Pancreas (tissue), 10 donors: ENCODE measurements at regions not wholly inside any gene's neighbourhood (a gene's known extent, or its start where the extent isn't known, plus 50 kb on each side); places are given as distances from the start of the nearest gene placed in this dataset.

ENCODE experiments used
- ATAC-seq, 4 donors: fragments of 200-7000 bp; cut with Tn5 transposase; one replicate each; pipeline versions ENCODE4 v1.8.0 to v1.9.1; 2020; ENCODE audit warnings: mild to moderate bottlenecking in 4 of 4, moderate library complexity in 4 of 4
- DNase-seq, 6 donors: peaks; one replicate each; pipeline ENCODE4 v3.0.0-alpha.2; 2020
- FAIRE-seq: peaks from 2 replicates; lab custom pipeline; 2012; peaks lifted over from hg19 to GRCh38; lab: Jason Lieb, UNC
- H3K27ac ChIP-seq, 4 donors: fragments of 200-600 bp; sonication (generic); 1 replicate in 3 of 4; 2 replicates in 1 of 4; pipeline versions ENCODE4 v1.5.0 to v1.8.0; 2020
- H3K27me3 ChIP-seq, 4 donors: fragments of 200-600 bp; one replicate each; pipeline ENCODE4 v1.8.0; 2021
- H3K36me3 ChIP-seq, 3 donors: fragments of 200-600 bp; sonication (generic) in 1 of 3; one replicate each; pipeline versions ENCODE4 v1.5.0 to v1.8.0; 2020 to 2021
- H3K4me1 ChIP-seq, 3 donors: fragments of 200-600 bp; one replicate each; pipeline ENCODE4 v1.8.0; 2021
- H3K4me3 ChIP-seq, 4 donors: fragments of 200-600 bp; sonication (generic) in 2 of 4; one replicate each; pipeline versions ENCODE4 v1.5.0 to v1.8.0; 2020 to 2021
- H3K9me3 ChIP-seq, 4 donors: fragments of 200-600 bp; one replicate each; pipeline ENCODE4 v1.8.0; 2021
- WGBS, 2 donors: extraction: QIAGEN DNeasy Blood & Tissue Kit; methylation state at CpG; one replicate each; pipeline ENCODE4 v1.1.7; 2013; 5-methylcytosine and 5-hydroxymethylcytosine counted together
- intact Hi-C, 3 donors: fragments of 100-400 bp; cut with DNase I; formaldehyde crosslinking; loops; one replicate each; pipeline versions ENCODE4 v1.11.1 to v1.14.2; 2022
- TF ChIP-seq, protein P1 (sequence below), 4 donors: fragments of 200-600 bp; sonication (generic) in 3 of 4; IDR thresholded peaks; one replicate each; pipeline versions ENCODE4 v1.5.0 to v1.8.0; 2021; ENCODE audit warnings: antibody characterized with exemption in 4 of 4
- donor health status: healthy with polysubstance abuse.
- donor health status: DM: no; HTN: no; CAD: no; lungs with moderate emphysema.
- donor health status: DM: no; HTN: no; CAD: no.
- donor health status: control.
- donor health status: control.
- donor health status: Bipolar disorder and iron deficiency.
- donor health status: DM: yes; HTN: yes; CAD: no.
- donor health status: DM: no; HTN: no; CAD: no.
- donor health status: DM: no; HTN: no; CAD: no.
- donor health status: DM: yes; HTN: yes; CAD: no.

DNA sequence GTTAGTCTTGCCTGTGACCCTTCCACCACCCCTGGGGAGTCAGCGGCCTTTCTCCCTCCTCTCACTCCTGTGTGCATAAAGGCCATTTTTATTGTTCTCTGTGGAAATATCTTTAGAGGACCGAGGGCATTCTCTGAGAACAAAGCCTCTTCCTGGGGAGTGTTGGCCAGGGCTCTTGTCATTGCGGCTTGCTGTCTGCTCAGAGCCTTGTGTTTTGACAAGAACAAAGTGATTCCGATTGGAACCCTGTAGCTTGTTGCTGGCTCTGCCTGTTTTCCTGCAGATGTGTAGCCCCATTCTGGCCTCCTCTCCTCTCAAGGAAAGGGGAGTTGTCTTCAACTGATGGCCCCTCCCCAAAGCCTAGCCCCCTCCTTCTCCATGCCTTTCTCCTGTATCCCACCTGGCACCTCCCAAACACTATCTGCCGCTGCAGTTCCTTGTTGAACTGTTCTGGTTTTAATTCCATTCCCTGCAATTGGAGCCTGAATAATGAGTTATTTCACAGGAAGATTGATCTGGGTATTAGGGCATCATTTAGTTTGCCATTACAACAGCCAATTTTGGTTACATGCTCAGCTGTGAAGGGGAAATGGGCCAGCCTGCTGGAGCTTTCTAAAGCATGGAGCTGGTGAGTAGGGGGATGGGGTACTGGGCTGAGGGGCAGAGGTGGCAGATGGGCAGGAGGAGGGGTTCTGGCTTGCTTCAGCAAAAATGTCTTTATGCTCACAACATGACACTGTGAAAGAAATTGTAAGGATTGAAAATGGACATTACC is 252.5 kb downstream of the LRFN2 start:
- FAIRE-seq = no peak
- DNase-seq = no peak
- no peaks in the 10 kb centered on the region for H3K9me3 ChIP-seq
- no peaks in the 10 kb centered on the region for H3K4me1 ChIP-seq
- no peak for ATAC-seq
- WGBS, 2 donors = 83 to 93% methylated on average over 5 of the region's 5 CpGs
- TF ChIP-seq, protein P1, sequence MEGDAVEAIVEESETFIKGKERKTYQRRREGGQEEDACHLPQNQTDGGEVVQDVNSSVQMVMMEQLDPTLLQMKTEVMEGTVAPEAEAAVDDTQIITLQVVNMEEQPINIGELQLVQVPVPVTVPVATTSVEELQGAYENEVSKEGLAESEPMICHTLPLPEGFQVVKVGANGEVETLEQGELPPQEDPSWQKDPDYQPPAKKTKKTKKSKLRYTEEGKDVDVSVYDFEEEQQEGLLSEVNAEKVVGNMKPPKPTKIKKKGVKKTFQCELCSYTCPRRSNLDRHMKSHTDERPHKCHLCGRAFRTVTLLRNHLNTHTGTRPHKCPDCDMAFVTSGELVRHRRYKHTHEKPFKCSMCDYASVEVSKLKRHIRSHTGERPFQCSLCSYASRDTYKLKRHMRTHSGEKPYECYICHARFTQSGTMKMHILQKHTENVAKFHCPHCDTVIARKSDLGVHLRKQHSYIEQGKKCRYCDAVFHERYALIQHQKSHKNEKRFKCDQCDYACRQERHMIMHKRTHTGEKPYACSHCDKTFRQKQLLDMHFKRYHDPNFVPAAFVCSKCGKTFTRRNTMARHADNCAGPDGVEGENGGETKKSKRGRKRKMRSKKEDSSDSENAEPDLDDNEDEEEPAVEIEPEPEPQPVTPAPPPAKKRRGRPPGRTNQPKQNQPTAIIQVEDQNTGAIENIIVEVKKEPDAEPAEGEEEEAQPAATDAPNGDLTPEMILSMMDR (IDR thresholded peaks at IDR 0.05) = no peak
- intact Hi-C loops = no loop called here
- no peaks in the 10 kb centered on the region for H3K27me3 ChIP-seq
- no peaks in the 10 kb centered on the region for H3K36me3 ChIP-seq
- no peak overlapping the region for H3K27ac ChIP-seq
- no peak overlapping the region for H3K4me3 ChIP-seq

DNA sequence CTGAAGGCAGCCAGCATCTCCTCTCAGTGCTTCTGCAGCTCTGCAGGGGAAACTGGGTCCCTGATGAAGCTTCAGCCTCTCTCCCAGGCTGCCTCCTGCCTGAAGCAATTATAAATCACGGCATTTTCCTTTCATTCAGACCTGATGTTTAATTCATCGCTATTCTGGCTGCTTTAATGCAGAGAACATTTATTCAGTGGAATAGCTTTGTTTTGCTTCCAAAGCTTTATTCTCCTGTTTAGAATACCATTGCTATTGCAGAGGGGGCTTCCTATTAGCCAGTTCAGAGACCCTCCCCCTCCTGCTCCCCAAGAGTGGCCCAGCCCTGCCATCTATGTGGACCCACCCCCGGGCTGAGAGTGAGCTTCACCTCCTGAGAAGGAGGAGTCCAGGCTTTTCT is 255.6 kb downstream of the LRFN2 start:
- no peaks in the 10 kb centered on the region for H3K9me3 ChIP-seq
- ATAC-seq = no peak
- no peak overlapping the region for H3K4me3 ChIP-seq
- H3K36me3 ChIP-seq = no peaks in the 10 kb centered on the region
- DNase-seq = no peak
- no peaks in the 10 kb centered on the region for H3K27me3 ChIP-seq
- H3K4me1 ChIP-seq = no peaks in the 10 kb centered on the region
- 65 to 78% methylated on average over 3 of the region's 3 CpGs for WGBS, 2 donors
- intact Hi-C loops = no loop called here
- no peak overlapping the region for H3K27ac ChIP-seq
- no peak for FAIRE-seq
- TF ChIP-seq, protein P1 (IDR thresholded peaks at IDR 0.05) = no peak

DNA sequence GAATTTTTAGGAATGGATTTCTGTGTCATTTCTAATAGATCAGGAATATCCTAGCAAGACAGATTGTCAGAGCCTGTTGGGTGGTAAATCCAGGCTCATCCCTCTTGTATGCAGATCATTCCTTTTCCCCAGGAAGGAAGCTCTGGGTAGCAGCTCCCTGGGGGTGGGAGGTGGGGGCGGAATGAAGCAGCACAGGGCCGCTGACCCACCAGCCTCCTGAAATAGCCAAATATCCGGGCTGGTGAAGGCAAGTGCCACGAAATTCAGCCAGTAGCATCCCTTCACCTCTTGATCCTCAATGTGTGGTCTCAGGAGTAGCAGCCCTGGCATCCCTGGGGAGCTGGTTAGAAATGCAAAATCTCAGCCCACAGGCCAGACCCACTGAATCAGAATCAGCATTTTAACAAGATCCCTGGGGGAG is 256.9 kb downstream of the LRFN2 start:
- ATAC-seq = no peak

DNA sequence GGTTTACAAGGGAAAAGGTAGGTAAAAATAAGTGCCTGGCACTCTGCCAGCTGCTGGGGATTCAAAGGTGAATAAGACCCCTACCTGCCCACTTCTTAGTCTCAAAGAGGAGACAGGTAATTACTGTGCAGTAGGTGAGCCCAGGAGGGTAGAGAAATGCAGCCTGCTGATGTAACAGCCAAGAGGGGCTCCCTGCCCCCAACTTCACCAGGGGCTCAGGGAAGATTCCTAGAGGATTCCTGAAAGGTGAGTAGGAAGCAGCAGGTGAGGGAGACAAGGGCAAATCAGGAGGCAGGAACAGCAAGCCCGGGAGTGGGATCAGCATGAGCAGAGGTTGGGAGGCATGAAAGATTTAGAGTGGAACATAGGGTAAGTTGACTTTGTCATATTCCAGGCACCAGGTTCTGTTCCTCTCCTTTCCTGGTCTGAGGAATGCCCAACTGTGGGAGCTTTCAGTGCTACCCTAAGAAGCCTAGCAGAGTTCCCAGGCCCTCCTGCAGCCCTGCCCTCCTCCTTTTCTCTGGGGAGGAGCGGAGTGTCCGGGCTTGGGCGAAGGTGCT is 258.1 kb downstream of the LRFN2 start:
- FAIRE-seq (no peak), DNase-seq (no peak), ATAC-seq (peak in 1 of 4 donors; percentile 5)
- Histone ChIP-seq H3K4me1 (no peaks in the 10 kb centered on the region), H3K9me3 (no peaks in the 10 kb centered on the region), H3K27ac (no peak overlapping the region), H3K36me3 (no peaks in the 10 kb centered on the region), H3K27me3 (no peaks in the 10 kb centered on the region), H3K4me3 (no peak overlapping the region)
- TF ChIP-seq, protein P1 (IDR thresholded peaks at IDR 0.05) = peak in 1 of 4 donors; percentile 1
- intact Hi-C loops = loop anchor here in 1 of 3 donors (10.0 kb wide), 2 partner anchors 256 to 506 kb away; partner anchors contain the start of gene LRFN2
- WGBS, 2 donors = 87 to 90% methylated on average over 4 of the region's 4 CpGs

More for the DNA sequence above, 256.9 kb downstream of the LRFN2 start:
- Histone ChIP-seq H3K36me3 (no peaks in the 10 kb centered on the region), H3K4me3 (no peak overlapping the region), H3K9me3 (no peaks in the 10 kb centered on the region), H3K27ac (no peak overlapping the region), H3K4me1 (no peaks in the 10 kb centered on the region), H3K27me3 (no peaks in the 10 kb centered on the region)
- WGBS, 2 donors = 77 to 88% methylated on average over 4 of the region's 4 CpGs
- FAIRE-seq (no peak), DNase-seq (no peak)
- TF ChIP-seq, protein P1 (IDR thresholded peaks at IDR 0.05) = no peak
- intact Hi-C loops = no loop called here
